ENCODE measurements at regions not wholly inside any gene's neighbourhood (a gene's known extent, or its start where the extent isn't known, plus 50 kb on each side); places are given as distances from the start of the nearest gene placed in this dataset.
"Not testable (repeated sequence)": the region's sequence is repeated elsewhere in the genome, so short reads cannot be mapped to it uniquely, and the experiment has no call there.

DNA sequence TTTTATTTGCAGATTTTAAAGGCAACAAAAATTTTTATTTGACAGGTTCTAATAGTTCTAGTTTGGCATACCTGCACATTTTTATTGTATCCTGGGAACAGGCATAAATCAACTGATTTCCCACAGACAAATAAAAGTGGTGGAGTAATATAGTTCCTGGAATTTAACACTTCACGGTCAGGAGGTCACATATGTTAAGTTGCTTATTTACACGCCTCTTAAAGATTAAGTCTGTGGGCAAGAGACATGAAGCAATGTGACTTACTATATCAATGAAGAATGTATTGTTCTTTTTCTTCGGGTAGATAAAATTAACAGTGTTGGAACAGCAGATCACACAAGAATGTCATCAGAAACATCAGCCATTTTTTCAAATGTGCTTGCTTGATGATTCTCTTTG lies 558.3 kb downstream of the TTLL7 start:
- not testable (repeated sequence) for TF ChIP-seq CTCF (conservative IDR thresholded peaks at IDR 0.05; ENCODE audit: low read depth, low read length); SMC3 (IDR thresholded peaks at IDR 0.05; ENCODE audit: low read depth, low read length); MXI1 (IDR thresholded peaks at IDR 0.05; ENCODE audit: borderline replicate concordance, low read depth, low read length); POLR2A (IDR thresholded peaks at IDR 0.05; ENCODE audit: low read depth, low read length); MAFK (IDR thresholded peaks at IDR 0.05; ENCODE audit: low read depth, low read length); RCOR1 (IDR thresholded peaks at IDR 0.05; ENCODE audit: insufficient replicate concordance, low read length); RAD21 (IDR thresholded peaks at IDR 0.05; ENCODE audit: low read length); BHLHE40 (IDR thresholded peaks at IDR 0.05; ENCODE audit: low read depth, low read length); RFX5 (IDR thresholded peaks at IDR 0.05; ENCODE audit: low read depth, low read length); MAZ (IDR thresholded peaks at IDR 0.05; ENCODE audit: borderline replicate concordance, low read depth, low read length); NFE2L2 (IDR thresholded peaks at IDR 0.05; ENCODE audit: low read depth, low read length); ELK1 (IDR thresholded peaks at IDR 0.05; ENCODE audit: borderline replicate concordance, low read depth, low read length); CEBPB (IDR thresholded peaks at IDR 0.05; ENCODE audit: low read depth, low read length)
- TF ChIP-seq, protein P1, sequence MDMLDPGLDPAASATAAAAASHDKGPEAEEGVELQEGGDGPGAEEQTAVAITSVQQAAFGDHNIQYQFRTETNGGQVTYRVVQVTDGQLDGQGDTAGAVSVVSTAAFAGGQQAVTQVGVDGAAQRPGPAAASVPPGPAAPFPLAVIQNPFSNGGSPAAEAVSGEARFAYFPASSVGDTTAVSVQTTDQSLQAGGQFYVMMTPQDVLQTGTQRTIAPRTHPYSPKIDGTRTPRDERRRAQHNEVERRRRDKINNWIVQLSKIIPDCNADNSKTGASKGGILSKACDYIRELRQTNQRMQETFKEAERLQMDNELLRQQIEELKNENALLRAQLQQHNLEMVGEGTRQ (IDR thresholded peaks at IDR 0.05; ENCODE audit: low read depth, low read length) = not testable (repeated sequence)
